HCT116 (cell line): ENCODE measurements at regions not wholly inside any gene's neighbourhood (a gene's known extent, or its start where the extent isn't known, plus 50 kb on each side); places are given as distances from the start of the nearest gene placed in this dataset.

Experiments
- ATAC-seq: fragments of 200-7000 bp; cut with Tn5 transposase; 2 replicates; pipeline ENCODE4 v1.9.1; 2020; ENCODE audit warnings: mild to moderate bottlenecking, moderate library complexity
- BruUV-seq: library from RNA; stranded (reverse); fragments of 400-500 nt; replicated peaks from 2 replicates; lab custom pipeline; 2021; lab: Mats Ljungman, UMichigan
- CTCF ChIA-PET: fragments of 300-600 bp; sonication (Branson Sonifier 250); formaldehyde crosslinking; loops from one replicate; lab custom pipeline; 2021; ENCODE audit warnings: antibody characterized with exemption; lab: Charles Lee
- POLR2A ChIA-PET: fragments of 300-600, 350-600 bp; sonication (Branson Sonifier 250); formaldehyde crosslinking; loops from one replicate; lab custom pipeline; 2021; ENCODE audit warnings: antibody characterized with exemption; lab: Charles Lee
- RAD21 ChIA-PET, 2 experiments: fragments of 300-600 bp; sonication (Branson Sonifier 250); formaldehyde crosslinking; loops; one replicate each; lab custom pipeline; 2023; ENCODE audit warnings: low total read pairs in 2 of 2; ENCODE audit not compliant: uncharacterized antibody in 2 of 2, unreplicated experiment in 2 of 2, low non-redundant PET in 1 of 2; lab: Charles Lee
- DNase-seq: peaks from one replicate; pipeline ENCODE4 v3.0.0-alpha.2; 2010; ENCODE audit warnings: low read depth, low spot score
- H2AFZ ChIP-seq: fragments of 200-600 bp; shearing (Covaris generic), sonication (generic); 2 replicates; pipeline ENCODE4 v1.6.1; 2017; ENCODE audit warnings: low read depth, mixed run types, mixed read lengths, antibody characterized with exemption, low read length; ENCODE audit not compliant: poor library complexity, severe bottlenecking
- H3K27ac ChIP-seq: 2 replicates; pipeline ENCODE4 v1.5.1; 2012; ENCODE audit warnings: low read depth, low read length
- H3K27me3 ChIP-seq: fragments of 200-600 bp; sonication (generic); 2 replicates; pipeline ENCODE4 v1.6.1; 2016; ENCODE audit warnings: mixed run types, low read length, mixed read lengths; ENCODE audit not compliant: insufficient read depth
- H3K36me3 ChIP-seq, 2 experiments: fragments of 200-500 bp in 1 of 2; fragments of 200-600 bp in 1 of 2; sonication (Bioruptor generic) in 1 of 2; sonication (generic) in 1 of 2; 2 replicates each; pipeline versions ENCODE4 v1.5.1 to v1.6.1; 2014 to 2016; ENCODE audit warnings: low read length in 2 of 2, inconsistent platforms in 1 of 2, mixed read lengths in 1 of 2, mixed run types in 1 of 2; ENCODE audit not compliant: insufficient read depth in 2 of 2, control insufficient read depth in 1 of 2
- H3K4me1 ChIP-seq, 2 experiments: fragments of 200-600 bp in 1 of 2; sonication (generic) in 1 of 2; 2 replicates each; pipeline versions ENCODE4 v1.5.1 to v1.6.1; 2012 to 2017; ENCODE audit warnings: low read length in 2 of 2, inconsistent platforms in 1 of 2, mild to moderate bottlenecking in 1 of 2, mixed read lengths in 1 of 2, mixed run types in 1 of 2, moderate library complexity in 1 of 2; ENCODE audit not compliant: insufficient read depth in 2 of 2, control insufficient read depth in 1 of 2
- H3K4me2 ChIP-seq: fragments of 200-600 bp; sonication (generic); 2 replicates; pipeline ENCODE4 v1.6.1; 2017; ENCODE audit warnings: mixed run types, low read length, mixed read lengths
- H3K4me3 ChIP-seq, 2 experiments: fragments of 200-600 bp in 1 of 2; sonication (generic) in 1 of 2; replicated peaks in 1 of 2; 2 replicates each; pipeline ENCODE4 v1.5.1; 2011 to 2016; ENCODE audit warnings: low read length in 2 of 2, control low read depth in 1 of 2, low read depth in 1 of 2, mild to moderate bottlenecking in 1 of 2, mixed read lengths in 1 of 2, mixed run types in 1 of 2
- H3K79me2 ChIP-seq: fragments of 200-600 bp; sonication (generic); 2 replicates; pipeline ENCODE4 v1.6.1; 2017; ENCODE audit warnings: mild to moderate bottlenecking, mixed run types, low read length, moderate library complexity, mixed read lengths; ENCODE audit not compliant: insufficient read depth
- H3K9ac ChIP-seq: fragments of 200-600 bp; sonication (generic); 2 replicates; pipeline ENCODE4 v1.6.1; 2016; ENCODE audit warnings: low read length, mixed read lengths
- H3K9me2 ChIP-seq: fragments of 200-600 bp; sonication (generic), shearing (Covaris generic); 2 replicates; pipeline ENCODE4 v1.6.1; 2017; ENCODE audit warnings: mixed run types, mild to moderate bottlenecking, moderate library complexity; ENCODE audit not compliant: insufficient read depth
- H3K9me3 ChIP-seq, 2 experiments: fragments of 200-500 bp in 1 of 2; fragments of 200-600 bp in 1 of 2; sonication (Bioruptor generic) in 1 of 2; sonication (generic) in 1 of 2; 2 replicates each; pipeline ENCODE4 v1.6.1; 2014 to 2017; ENCODE audit warnings: low read length in 2 of 2, mixed read lengths in 2 of 2, inconsistent platforms in 1 of 2, low read depth in 1 of 2, mild to moderate bottlenecking in 1 of 2, mixed run types in 1 of 2, moderate library complexity in 1 of 2; ENCODE audit not compliant: control insufficient read depth in 1 of 2, insufficient read depth in 1 of 2
- H4K20me1 ChIP-seq: fragments of 200-600 bp; sonication (generic), shearing (Covaris generic); 2 replicates; pipeline ENCODE4 v1.6.1; 2017; ENCODE audit warnings: mixed run types, mild to moderate bottlenecking, moderate library complexity; ENCODE audit not compliant: insufficient read depth
- CBX3 ChIP-seq: IDR thresholded peaks from 2 replicates; pipeline ENCODE4 v1.6.1; 2012; ENCODE audit warnings: low read depth
- CEBPB ChIP-seq: IDR thresholded peaks from 2 replicates; pipeline ENCODE4 v1.6.1; 2012; ENCODE audit warnings: low read depth
- ELF1 ChIP-seq: IDR thresholded peaks from 2 replicates; pipeline ENCODE4 v1.6.1; 2012; ENCODE audit warnings: low read depth, borderline replicate concordance
- EZH2 ChIP-seq: fragments of 200-600 bp; sonication (generic); IDR thresholded peaks from 2 replicates; pipeline ENCODE4 v1.6.1; 2017; ENCODE audit warnings: antibody characterized with exemption, mixed run types
- FOSL1 ChIP-seq: IDR thresholded peaks from 2 replicates; pipeline ENCODE4 v1.6.1; 2012; ENCODE audit warnings: low read depth
- POLR2A ChIP-seq: IDR thresholded peaks from 2 replicates; pipeline ENCODE4 v1.7.0; 2011; ENCODE audit warnings: borderline replicate concordance; ENCODE audit not compliant: insufficient read depth, insufficient read length; ENCODE audit errors: extremely low read depth
- RAD21 ChIP-seq: IDR thresholded peaks from 2 replicates; pipeline ENCODE4 v1.6.1; 2012; ENCODE audit warnings: low read depth, mild to moderate bottlenecking
- SP1 ChIP-seq: IDR thresholded peaks from 2 replicates; pipeline ENCODE4 v1.6.1; 2012; ENCODE audit warnings: low read depth
- SRF ChIP-seq: IDR thresholded peaks from 2 replicates; pipeline ENCODE4 v1.6.1; 2012; ENCODE audit warnings: low read depth
- TCF7L2 ChIP-seq: IDR thresholded peaks from 2 replicates; pipeline ENCODE4 v1.7.0; 2011; ENCODE audit warnings: borderline replicate concordance, inconsistent platforms; ENCODE audit not compliant: insufficient read depth, insufficient read length; ENCODE audit errors: extremely low read depth
- YY1 ChIP-seq: IDR thresholded peaks from 2 replicates; pipeline ENCODE4 v1.6.1; 2011; ENCODE audit warnings: low read length, low read depth, moderate library complexity, mild to moderate bottlenecking; ENCODE audit not compliant: insufficient replicate concordance; ENCODE audit errors: extremely low read depth
- ZNF274 ChIP-seq: fragments of 200-500 bp; sonication (Bioruptor generic); IDR thresholded peaks from 2 replicates; pipeline ENCODE4 v1.6.1; 2014; ENCODE audit warnings: mild to moderate bottlenecking, low read depth, low read length, inconsistent platforms
- intact Hi-C: fragments of 100-400 bp; cut with micrococcal nuclease; formaldehyde crosslinking; loops from 2 replicates; pipeline ENCODE4 v1.10.0; 2022
- TF ChIP-seq, protein P1 (sequence below), 3 experiments: fragments of 200-600 bp in 1 of 3; sonication (generic) in 1 of 3; IDR thresholded peaks in 2 of 3; conservative IDR thresholded peaks in 1 of 3; 2 replicates each; pipeline ENCODE4 v1.5.1; 2012 to 2017; ENCODE audit warnings: low read depth in 2 of 3, low read length in 2 of 3, antibody characterized with exemption in 1 of 3, borderline replicate concordance in 1 of 3, control low read depth in 1 of 3, mild to moderate bottlenecking in 1 of 3, mixed read lengths in 1 of 3, mixed run types in 1 of 3, moderate library complexity in 1 of 3; ENCODE audit not compliant: insufficient read depth in 1 of 3
- TF ChIP-seq, protein P2 (sequence below): IDR thresholded peaks from 2 replicates; pipeline ENCODE4 v1.6.1; 2011; ENCODE audit warnings: mild to moderate bottlenecking, low read length, moderate library complexity; ENCODE audit not compliant: insufficient replicate concordance; ENCODE audit errors: extremely low read depth
- TF ChIP-seq, protein P3 (sequence below): IDR thresholded peaks from 2 replicates; pipeline ENCODE4 v1.6.1; 2012; ENCODE audit warnings: low read depth
- TF ChIP-seq, protein P4 (sequence below): IDR thresholded peaks from 2 replicates; pipeline ENCODE4 v1.6.1; 2012

DNA sequence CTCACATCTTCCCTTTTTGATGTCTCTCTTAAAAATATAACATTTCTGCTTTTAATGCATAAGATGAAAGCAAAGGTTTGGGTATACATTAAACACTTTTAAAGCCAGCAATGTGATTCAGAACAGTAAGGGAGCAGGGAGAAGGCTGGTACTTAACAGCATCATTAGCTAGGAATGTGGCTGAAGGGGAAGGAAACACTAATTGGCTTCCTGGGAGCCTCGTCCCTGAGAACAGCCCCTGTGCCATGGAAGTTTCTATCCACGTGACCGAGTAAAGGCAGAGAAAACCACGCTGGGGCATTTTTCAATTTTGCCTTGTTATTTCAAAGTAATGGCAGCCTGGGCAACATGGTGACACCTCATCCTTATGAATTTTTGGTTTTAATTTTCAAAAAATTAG is 109.2 kb upstream of the GPC1 start:
- no peak overlapping the region for H3K4me3 ChIP-seq
- no peak overlapping the region for H2AFZ ChIP-seq
- intact Hi-C loops: no loop called here
- no peak overlapping the region for H3K27ac ChIP-seq
- BruUV-seq: no TSS peak
- ATAC-seq (no peak), DNase-seq (no peak)
- no peaks in the 10 kb centered on the region for H3K36me3 ChIP-seq
- H4K20me1 ChIP-seq: no peaks in the 10 kb centered on the region
- no peak for TF ChIP-seq POLR2A
- no peak for TF ChIP-seq YY1
- TF ChIP-seq, protein P1, sequence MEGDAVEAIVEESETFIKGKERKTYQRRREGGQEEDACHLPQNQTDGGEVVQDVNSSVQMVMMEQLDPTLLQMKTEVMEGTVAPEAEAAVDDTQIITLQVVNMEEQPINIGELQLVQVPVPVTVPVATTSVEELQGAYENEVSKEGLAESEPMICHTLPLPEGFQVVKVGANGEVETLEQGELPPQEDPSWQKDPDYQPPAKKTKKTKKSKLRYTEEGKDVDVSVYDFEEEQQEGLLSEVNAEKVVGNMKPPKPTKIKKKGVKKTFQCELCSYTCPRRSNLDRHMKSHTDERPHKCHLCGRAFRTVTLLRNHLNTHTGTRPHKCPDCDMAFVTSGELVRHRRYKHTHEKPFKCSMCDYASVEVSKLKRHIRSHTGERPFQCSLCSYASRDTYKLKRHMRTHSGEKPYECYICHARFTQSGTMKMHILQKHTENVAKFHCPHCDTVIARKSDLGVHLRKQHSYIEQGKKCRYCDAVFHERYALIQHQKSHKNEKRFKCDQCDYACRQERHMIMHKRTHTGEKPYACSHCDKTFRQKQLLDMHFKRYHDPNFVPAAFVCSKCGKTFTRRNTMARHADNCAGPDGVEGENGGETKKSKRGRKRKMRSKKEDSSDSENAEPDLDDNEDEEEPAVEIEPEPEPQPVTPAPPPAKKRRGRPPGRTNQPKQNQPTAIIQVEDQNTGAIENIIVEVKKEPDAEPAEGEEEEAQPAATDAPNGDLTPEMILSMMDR (IDR thresholded peaks at IDR 0.05 in 2 of 3, conservative IDR thresholded peaks at IDR 0.05 in 1 of 3; ENCODE audit: borderline replicate concordance in 1 of 3, insufficient read depth in 1 of 3, low read depth in 2 of 3, low read length in 2 of 3): no peak
- TF ChIP-seq ELF1: no peak
- TF ChIP-seq FOSL1: no peak
- TF ChIP-seq EZH2: no peak
- no peak for TF ChIP-seq ZNF274
- no peak for TF ChIP-seq TCF7L2
- TF ChIP-seq, protein P2, sequence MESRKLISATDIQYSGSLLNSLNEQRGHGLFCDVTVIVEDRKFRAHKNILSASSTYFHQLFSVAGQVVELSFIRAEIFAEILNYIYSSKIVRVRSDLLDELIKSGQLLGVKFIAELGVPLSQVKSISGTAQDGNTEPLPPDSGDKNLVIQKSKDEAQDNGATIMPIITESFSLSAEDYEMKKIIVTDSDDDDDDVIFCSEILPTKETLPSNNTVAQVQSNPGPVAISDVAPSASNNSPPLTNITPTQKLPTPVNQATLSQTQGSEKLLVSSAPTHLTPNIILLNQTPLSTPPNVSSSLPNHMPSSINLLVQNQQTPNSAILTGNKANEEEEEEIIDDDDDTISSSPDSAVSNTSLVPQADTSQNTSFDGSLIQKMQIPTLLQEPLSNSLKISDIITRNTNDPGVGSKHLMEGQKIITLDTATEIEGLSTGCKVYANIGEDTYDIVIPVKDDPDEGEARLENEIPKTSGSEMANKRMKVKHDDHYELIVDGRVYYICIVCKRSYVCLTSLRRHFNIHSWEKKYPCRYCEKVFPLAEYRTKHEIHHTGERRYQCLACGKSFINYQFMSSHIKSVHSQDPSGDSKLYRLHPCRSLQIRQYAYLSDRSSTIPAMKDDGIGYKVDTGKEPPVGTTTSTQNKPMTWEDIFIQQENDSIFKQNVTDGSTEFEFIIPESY: no peak
- TF ChIP-seq CEBPB: no peak
- no peak for TF ChIP-seq CBX3
- TF ChIP-seq, protein P3, sequence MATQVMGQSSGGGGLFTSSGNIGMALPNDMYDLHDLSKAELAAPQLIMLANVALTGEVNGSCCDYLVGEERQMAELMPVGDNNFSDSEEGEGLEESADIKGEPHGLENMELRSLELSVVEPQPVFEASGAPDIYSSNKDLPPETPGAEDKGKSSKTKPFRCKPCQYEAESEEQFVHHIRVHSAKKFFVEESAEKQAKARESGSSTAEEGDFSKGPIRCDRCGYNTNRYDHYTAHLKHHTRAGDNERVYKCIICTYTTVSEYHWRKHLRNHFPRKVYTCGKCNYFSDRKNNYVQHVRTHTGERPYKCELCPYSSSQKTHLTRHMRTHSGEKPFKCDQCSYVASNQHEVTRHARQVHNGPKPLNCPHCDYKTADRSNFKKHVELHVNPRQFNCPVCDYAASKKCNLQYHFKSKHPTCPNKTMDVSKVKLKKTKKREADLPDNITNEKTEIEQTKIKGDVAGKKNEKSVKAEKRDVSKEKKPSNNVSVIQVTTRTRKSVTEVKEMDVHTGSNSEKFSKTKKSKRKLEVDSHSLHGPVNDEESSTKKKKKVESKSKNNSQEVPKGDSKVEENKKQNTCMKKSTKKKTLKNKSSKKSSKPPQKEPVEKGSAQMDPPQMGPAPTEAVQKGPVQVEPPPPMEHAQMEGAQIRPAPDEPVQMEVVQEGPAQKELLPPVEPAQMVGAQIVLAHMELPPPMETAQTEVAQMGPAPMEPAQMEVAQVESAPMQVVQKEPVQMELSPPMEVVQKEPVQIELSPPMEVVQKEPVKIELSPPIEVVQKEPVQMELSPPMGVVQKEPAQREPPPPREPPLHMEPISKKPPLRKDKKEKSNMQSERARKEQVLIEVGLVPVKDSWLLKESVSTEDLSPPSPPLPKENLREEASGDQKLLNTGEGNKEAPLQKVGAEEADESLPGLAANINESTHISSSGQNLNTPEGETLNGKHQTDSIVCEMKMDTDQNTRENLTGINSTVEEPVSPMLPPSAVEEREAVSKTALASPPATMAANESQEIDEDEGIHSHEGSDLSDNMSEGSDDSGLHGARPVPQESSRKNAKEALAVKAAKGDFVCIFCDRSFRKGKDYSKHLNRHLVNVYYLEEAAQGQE: no peak
- TF ChIP-seq RAD21: no peak
- no peak for TF ChIP-seq SRF
- TF ChIP-seq, protein P4, sequence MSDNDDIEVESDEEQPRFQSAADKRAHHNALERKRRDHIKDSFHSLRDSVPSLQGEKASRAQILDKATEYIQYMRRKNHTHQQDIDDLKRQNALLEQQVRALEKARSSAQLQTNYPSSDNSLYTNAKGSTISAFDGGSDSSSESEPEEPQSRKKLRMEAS: no peak
- TF ChIP-seq SP1: no peak
- H3K9me3 ChIP-seq: no peaks in the 10 kb centered on the region
- H3K79me2 ChIP-seq: no peaks in the 10 kb centered on the region
- ChIA-PET POLR2A (no interaction called here), RAD21 (no interaction called here), CTCF (no interaction called here)
- H3K27me3 ChIP-seq: no peaks in the 10 kb centered on the region
- H3K4me1 ChIP-seq: peaks cover 0 to under 1% of the 10 kb centered on the region in 2 experiments; a peak in 2 of 4 replicates
- no peak overlapping the region for H3K4me2 ChIP-seq
- no peaks in the 10 kb centered on the region for H3K9me2 ChIP-seq
- no peak overlapping the region for H3K9ac ChIP-seq
